Urothelium cell line (cell line): ENCODE measurements at regions not wholly inside any gene's neighbourhood (a gene's known extent, or its start where the extent isn't known, plus 50 kb on each side); places are given as distances from the start of the nearest gene placed in this dataset.
"Not testable (repeated sequence)": the region's sequence is repeated elsewhere in the genome, so short reads cannot be mapped to it uniquely, and the experiment has no call there.

Source experiments
- DNase-seq: peaks from one replicate; pipeline ENCODE4 v3.0.0; 2011; ENCODE audit warnings: low spot score, mixed read lengths
- FAIRE-seq: peaks from 2 replicates; lab custom pipeline; 2011; peaks lifted over from hg19 to GRCh38; lab: Jason Lieb, UNC

GRCh38 chr2:156915332-156915731 lies 342.2 kb upstream of the GALNT5 start:
- FAIRE-seq, result no peak
- DNase-seq, result no peak

DNA sequence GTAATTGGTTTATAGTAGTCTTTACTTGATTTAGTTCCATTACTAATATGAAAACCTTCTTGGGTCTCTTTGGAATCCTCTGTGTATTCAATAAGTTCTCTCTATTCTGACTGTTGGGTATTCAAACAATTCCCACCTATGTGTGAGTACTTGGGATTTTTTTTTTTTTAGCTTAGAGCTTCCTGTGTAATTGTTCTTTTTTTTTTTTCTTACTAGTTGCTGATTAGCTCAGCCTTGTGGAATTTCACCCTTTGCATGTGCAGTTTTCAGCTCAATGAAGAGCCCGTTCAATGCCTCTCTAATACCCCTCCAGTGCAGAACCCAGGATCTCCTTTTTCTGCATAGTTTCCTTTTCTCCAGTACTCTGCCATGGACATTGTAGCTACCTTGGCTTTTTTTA lies 339.1 kb upstream of the GALNT5 start:
- DNase-seq (peak; percentile 44), FAIRE-seq (no peak)

- DNase-seq (no peak), FAIRE-seq (no peak)
These were observed 327.1 kb upstream of the GALNT5 start for GRCh38 chr2:156930423-156930822.

GRCh38 chr2:156933645-156934225 lies 323.8 kb upstream of the GALNT5 start:
- DNase-seq (no peak), FAIRE-seq (no peak)

GRCh38 chr2:156935616-156936015 lies 321.9 kb upstream of the GALNT5 start:
- DNase-seq (peak; percentile 50), FAIRE-seq (no peak)

DNA sequence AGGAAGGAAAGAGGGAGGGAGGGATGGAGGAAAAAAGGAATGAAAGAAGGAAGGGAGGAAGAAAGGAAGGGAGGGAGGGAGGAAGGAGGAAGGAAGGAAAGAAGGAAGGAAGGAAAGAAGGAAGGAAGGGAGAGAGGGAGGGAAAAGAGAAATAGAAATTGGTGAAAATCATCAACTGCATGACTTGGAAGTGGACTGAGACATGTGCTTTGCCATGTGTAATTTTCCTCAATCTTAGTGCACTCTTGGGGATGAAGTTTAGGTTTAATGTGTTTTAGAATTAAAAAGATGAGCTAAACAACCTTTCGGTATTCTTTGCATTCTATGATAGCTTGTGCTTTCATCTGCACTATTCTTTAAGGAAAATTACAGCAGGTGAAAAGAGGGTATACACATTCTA lies 320.1 kb upstream of the GALNT5 start:
- DNase-seq, result no peak
- FAIRE-seq, result no peak

DNA sequence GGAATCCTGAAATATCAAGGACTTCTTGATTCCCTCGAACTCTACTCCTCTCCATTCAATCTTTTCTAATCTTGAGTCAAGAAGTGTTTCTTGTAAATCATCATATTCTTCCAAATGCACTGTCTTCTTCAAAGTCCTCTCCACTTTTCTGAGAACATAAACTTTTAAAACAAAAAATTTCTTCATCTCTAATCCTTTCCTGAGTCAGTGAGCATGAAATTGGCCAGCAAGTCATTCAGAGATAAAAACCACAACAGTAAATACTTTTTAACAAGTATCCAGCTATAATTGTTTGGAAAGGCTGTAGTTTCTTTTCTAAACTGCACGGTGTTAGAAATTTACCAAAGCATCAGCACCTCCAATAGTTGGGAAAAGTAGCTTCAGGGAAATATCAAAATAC lies 312.6 kb upstream of the GALNT5 start:
- no peak for DNase-seq

GRCh38 chr2:156947261-156947660 lies 310.2 kb upstream of the GALNT5 start:
- FAIRE-seq (no peak), DNase-seq (no peak)

More for the DNA sequence above, 312.6 kb upstream of the GALNT5 start:
- FAIRE-seq, result no peak

DNA sequence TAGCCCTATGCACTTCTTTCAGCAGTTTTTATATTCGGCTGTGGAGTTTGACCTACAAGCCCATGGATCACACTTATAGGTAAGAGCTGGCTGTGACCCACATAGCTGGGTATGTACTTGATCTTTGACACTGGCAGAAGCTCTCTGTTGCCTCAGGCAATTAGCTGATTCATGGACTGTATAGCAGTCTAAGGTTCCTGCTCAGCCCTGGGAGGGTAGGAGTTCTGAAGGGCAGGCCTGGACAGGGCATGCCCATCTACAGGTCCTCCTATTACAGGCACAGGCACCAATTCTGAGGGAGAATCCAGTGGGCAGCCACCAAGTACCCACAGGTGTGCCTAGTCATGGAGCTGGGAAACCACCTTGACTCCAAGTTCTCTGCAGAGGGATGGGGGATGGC lies 301.8 kb upstream of the GALNT5 start:
- FAIRE-seq (no peak), DNase-seq (no peak)

DNA sequence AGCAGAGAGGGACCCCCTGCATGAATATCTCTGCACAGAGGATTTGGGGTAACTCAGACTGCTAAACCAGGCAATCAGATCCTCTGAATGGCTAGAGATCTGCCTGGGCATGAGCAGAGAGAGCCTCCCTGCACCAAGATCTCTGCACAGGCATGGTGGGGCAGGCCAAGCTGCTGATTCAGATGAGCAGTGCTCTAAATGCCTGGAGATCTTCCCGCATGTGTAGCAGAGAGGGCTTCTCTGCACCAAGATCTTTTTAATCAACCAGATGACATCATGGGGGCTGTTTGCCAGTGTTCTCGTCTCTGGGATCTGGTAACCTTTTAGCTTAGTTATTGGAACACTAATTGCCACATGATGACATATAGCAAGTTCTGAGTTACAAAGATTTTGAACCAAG lies 301.3 kb upstream of the GALNT5 start:
- no peak for FAIRE-seq
- no peak for DNase-seq

DNA sequence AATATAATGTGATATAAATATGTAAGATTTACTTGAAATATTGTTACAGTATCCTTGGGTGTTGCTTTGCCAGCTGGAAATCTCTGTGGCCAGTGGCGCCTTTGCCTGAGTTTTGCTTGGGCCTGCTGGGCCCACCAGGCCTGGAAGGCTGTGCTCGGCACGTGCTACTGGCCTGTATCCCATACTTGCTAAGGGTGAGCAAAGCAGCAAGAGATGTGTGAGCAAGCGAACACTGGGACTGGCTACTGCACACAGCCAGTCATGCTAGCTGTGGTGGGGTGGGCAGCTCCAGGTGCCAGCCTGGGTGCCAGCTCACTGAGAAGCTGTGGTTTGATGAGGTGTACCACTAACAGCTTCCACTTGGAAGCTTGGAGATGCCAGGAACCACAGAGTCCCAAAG lies 299.1 kb upstream of the GALNT5 start:
- DNase-seq, result no peak

DNA sequence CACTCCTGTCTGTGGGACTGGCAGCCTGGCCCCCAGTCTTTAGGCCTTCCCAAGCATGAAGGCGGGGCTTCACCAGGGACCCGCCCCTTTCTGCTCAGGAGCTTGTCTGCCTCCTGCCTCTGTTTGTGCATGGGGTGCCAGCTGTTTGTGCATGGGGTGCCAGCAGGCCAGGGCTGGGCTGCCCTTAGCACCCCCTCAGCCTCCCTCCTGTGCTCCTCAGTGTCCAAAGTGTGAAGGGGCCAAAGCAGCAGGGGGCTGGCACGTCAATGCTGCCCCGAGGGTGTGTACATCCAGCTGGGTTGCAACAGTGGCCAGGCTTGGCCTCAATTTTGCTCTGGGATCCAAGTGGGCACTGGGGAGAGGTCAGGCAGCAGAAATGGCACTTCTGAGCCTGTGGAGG lies 298.0 kb upstream of the GALNT5 start:
- FAIRE-seq, result no peak
- DNase-seq, result no peak

More for the DNA sequence above, 299.1 kb upstream of the GALNT5 start:
- no peak for FAIRE-seq

DNA sequence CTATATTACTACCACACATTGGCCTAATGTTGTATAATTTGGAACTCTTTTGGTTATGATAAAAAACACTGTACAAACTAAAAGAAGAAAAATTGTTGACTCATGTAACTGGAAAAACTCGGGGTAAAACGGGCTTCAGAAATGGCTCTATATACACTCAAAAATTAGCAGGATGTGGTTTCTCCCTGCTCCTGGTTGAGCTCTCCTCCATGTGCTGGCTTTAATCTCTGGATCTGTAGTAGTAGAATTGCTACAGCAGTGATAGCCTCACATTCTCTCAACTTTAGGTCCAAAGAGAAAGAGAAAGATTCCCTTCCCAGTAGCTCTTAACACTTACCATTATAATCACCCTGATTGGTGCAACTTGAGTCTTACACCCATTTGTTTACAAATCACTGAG lies 274.9 kb upstream of the GALNT5 start:
- FAIRE-seq (no peak), DNase-seq (no peak)

GRCh38 chr2:156986339-156986988 lies 271.0 kb upstream of the GALNT5 start:
- no peak for FAIRE-seq

GRCh38 chr2:156999661-157000060 lies 257.8 kb upstream of the GALNT5 start:
- no peak for DNase-seq
- no peak for FAIRE-seq

More at GRCh38 chr2:156986339-156986988, 271.0 kb upstream of the GALNT5 start:
- no peak for DNase-seq

- DNase-seq (no peak), FAIRE-seq (no peak)
These were observed 252.7 kb upstream of the GALNT5 start for GRCh38 chr2:157004789-157005188.

DNA sequence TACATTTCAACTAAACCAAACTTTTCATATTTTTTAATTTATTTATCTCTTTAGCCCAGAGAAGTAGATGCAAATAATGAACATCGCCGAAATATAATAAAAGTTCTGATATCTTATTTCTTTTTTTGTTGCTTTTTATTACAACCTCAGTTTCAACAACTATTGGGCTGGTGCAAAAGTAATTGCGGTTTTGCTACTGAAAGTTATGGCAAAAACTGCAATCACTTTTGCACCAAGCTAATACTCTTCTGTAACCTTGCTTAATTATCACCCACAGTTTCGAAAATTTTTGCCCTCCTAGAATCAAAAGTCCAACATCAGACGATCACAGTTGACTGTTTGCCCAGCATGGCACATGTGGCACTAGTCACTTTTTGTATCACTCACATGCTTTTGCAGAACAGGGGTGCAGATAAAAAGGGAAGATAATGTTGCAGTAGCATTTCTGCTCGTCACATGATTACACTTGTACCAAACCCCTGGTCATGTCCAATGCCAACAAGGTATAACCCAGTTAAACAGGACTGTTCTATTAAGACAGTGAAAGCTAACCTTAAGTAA lies 242.4 kb upstream of the GALNT5 start:
- FAIRE-seq (no peak), DNase-seq (no peak)

DNA sequence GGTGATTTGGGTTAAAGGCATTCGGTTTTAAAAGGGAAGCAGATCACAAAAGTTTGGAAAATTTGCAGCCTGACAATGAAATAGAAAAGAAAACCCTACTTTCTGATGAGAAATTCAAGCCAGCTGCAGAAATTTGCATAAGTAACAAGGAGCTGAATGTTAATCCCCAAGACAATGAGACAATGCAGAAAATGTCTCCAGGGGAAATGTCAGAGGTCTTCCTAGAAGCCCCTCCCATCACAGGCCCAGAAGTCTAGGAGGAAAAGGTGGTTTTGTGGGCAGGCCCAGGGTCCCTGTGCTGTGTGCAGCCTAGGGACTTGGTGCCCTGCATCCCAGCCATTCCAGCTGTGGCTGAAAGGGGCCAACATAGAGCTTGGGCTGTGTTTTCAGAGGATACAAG lies 234.2 kb upstream of the GALNT5 start:
- not testable (repeated sequence) for FAIRE-seq, DNase-seq

- FAIRE-seq, result no peak
- no peak for DNase-seq
These were observed 233.4 kb upstream of the GALNT5 start for GRCh38 chr2:157024129-157024528.

DNA sequence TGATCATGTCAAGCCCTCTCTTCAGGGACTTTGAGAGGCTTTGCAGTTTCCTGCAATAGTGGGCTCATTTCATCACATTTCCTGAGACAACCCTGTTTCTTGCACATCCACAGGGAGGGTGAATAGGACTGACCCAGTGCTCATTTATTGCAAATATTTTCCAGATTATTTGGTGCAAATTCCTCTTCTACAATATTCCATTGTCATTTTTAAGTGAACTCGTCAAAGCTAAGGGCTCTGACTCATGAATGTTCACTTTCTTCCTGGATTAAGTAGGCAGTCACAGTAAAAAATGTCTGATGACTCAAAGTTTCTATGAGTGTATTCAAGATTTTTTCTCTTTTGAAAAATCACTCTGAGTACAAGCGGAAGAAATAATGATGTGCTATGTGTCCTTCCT lies 225.5 kb upstream of the GALNT5 start:
- no peak for FAIRE-seq
- peak; percentile 70 for DNase-seq

GRCh38 chr2:157036726-157037125 lies 220.8 kb upstream of the GALNT5 start:
- FAIRE-seq, result no peak
- DNase-seq, result no peak

- DNase-seq, result no peak
- no peak for FAIRE-seq
These were observed 213.7 kb upstream of the GALNT5 start for GRCh38 chr2:157043786-157044185.
